Omental fat pad (tissue), 3 donors: ENCODE measurements at regions not wholly inside any gene's neighbourhood (a gene's known extent, or its start where the extent isn't known, plus 50 kb on each side); places are given as distances from the start of the nearest gene placed in this dataset.

ENCODE experiments used
- ATAC-seq: fragments of 150-250 bp; one replicate; pipeline ENCODE4 v1.9.1; 2016; ENCODE audit warnings: mild to moderate bottlenecking, moderate library complexity; ENCODE audit not compliant: low FRiP score
- DNase-seq: peaks from one replicate; pipeline ENCODE4 v3.0.0-alpha.2; 2019; ENCODE audit warnings: low spot score
- TF ChIP-seq, protein P1 (sequence below), 3 donors: fragments of 450-650 bp; IDR thresholded peaks; one replicate each; pipeline ENCODE4 v1.5.1; 2016 to 2017; ENCODE audit warnings: antibody characterized with exemption in 3 of 3, mild to moderate bottlenecking in 3 of 3, moderate library complexity in 2 of 3

DNA sequence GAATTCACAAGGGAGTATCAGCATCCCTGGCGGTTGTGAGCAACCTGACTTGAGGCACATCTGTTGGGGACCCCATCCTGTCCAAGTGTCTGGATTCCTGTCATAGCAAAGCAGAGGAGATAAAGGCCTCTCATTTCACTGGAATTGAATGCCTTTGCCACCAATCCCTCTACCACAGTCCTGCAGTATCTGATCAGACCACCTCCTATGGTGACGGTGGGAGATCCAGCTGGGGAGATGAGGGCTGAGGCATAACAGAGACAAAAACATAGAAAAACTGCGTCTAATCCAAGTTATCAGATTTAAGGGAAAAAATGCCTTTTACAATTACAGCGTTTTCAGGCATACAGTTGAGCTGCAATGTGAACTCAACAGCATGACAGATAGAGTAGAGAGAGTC lies 160.7 kb upstream of the TRPC7 start:
- no peak for DNase-seq
- TF ChIP-seq, protein P1, sequence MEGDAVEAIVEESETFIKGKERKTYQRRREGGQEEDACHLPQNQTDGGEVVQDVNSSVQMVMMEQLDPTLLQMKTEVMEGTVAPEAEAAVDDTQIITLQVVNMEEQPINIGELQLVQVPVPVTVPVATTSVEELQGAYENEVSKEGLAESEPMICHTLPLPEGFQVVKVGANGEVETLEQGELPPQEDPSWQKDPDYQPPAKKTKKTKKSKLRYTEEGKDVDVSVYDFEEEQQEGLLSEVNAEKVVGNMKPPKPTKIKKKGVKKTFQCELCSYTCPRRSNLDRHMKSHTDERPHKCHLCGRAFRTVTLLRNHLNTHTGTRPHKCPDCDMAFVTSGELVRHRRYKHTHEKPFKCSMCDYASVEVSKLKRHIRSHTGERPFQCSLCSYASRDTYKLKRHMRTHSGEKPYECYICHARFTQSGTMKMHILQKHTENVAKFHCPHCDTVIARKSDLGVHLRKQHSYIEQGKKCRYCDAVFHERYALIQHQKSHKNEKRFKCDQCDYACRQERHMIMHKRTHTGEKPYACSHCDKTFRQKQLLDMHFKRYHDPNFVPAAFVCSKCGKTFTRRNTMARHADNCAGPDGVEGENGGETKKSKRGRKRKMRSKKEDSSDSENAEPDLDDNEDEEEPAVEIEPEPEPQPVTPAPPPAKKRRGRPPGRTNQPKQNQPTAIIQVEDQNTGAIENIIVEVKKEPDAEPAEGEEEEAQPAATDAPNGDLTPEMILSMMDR (IDR thresholded peaks at IDR 0.05) = no peak
- no peak for ATAC-seq

DNA sequence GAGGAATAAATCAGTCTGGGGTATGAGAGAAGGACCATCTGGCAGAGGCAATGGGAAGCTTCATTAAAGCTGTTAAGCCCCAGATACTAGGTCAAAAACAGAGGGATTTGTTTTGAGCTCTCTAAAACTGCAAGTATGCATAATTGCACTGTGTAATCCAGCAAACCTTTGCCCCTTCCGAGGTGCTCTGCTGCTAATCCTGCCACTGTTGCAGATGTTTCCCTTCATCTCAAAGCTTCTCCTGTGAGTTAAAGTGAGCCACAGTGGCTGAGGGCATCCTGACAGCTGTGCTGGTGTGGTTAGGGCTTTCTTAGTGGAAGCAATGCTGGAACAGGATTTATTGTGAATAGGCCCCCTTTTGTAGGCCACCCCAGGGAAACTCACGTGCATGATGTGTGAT lies 160.3 kb upstream of the TRPC7 start:
- TF ChIP-seq, protein P1 (IDR thresholded peaks at IDR 0.05) = no peak
- ATAC-seq = no peak
- no peak for DNase-seq

DNA sequence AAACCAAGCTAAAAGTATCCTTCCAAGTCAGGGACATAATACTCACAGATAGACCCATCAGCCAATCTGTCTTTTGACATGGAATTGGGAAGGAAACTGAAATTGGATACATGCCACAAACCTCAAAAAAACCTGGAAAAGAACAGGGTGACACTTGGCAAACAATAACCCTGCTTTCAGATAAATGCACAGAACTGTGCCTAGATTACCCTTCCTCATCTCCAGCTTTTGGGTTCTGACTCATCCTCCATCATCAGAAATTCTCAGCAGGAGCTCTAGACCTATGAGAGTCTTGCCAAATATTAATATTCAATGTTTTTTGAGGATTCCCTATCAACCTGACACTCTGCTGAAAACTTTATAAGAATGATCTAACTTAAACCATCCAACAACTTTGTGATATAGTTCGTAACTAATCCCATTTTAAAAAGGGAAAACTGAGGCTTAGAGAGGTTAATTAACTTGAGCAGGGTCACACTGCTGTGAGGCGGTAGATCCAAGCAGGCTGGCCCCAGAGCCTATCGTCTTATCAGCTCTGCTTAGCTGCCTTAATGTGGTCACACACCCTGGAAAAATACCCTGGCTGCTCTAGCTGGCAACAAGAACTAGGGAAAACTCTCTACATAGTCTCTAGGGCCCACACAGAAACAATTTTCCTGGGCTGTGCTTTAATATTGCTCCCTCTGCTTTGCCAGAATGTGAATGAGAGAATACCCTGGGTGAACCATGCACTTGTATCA lies 157.0 kb upstream of the TRPC7 start:
- DNase-seq = no peak
- ATAC-seq = no peak
- TF ChIP-seq, protein P1 (IDR thresholded peaks at IDR 0.05) = no peak

DNA sequence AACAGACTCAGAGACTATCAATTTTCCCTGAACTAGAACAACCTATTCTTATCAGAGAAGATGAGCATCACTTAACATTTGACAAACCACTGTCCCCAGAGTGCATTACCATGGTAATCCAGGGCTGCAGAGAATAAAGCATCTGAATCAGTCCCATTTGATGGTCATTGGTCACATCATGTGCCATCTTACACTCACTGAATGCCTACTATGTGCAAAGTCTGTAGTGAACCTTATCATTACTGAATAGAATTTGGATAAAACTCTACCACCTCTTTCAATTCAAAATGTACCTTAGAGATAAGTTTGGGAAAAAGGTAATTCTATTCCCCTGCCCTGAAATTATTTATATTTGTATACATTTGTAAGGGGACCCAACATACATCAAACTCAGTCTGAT lies 156.4 kb upstream of the TRPC7 start:
- TF ChIP-seq, protein P1 (IDR thresholded peaks at IDR 0.05) = no peak
- ATAC-seq = no peak
- DNase-seq = no peak

DNA sequence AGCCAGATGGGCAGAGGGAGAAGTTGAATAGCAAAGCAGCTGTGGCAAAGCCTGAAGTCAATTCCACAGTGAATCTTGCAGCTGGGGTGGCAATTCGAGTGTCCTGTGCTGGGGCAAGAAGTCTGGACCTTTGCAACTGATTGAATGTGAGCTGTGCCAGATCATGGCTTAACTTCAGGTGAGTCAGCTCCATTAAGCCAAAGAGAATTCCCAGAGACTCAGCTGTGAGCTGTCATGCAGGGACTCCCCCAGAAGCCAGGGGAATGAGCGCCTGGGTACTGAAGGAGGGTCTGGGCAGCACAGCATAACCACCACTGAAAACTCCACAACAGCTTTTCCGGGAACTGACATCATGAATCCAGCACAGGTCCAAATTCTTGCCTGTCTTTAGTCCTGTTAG lies 153.5 kb upstream of the TRPC7 start:
- DNase-seq = no peak
- no peak for ATAC-seq
- TF ChIP-seq, protein P1 (IDR thresholded peaks at IDR 0.05) = no peak

DNA sequence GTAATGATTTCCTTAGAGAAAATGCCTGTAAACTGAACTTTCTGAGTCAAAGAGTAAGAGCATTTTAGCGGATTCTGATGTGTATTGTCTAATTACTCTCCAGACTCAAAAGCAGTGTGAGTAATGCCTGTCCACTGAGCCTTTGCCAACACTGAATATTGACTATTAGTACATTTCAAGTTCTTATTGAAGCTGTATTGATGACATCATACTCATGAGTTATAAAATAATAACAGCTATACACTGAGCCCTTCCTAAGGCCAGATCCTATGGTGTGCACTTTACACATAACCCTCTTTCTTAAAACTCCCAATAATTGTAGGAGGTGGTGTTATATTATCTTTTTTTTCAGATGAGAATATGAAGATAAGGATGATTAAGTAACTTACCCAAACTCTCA lies 152.8 kb upstream of the TRPC7 start:
- no peak for ATAC-seq
- DNase-seq = no peak
- TF ChIP-seq, protein P1 (IDR thresholded peaks at IDR 0.05) = no peak

DNA sequence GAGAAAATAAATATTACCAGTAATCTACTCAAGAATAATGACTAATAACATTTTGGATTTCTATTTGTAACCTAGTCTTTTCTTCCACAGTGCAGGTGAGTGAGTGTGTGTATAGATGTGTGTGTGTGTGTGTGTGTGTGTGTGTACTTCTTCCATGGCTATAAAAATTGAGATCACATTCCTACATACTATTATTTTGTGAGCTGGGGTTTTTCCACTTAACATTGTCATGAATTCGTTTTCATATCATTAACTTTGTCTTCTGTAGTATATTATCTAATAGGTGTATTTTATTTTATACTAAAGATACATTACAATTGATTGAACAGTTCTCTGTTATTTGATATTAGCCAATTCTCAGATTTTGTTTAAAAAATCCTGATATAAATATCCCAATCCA lies 152.4 kb upstream of the TRPC7 start:
- TF ChIP-seq, protein P1 (IDR thresholded peaks at IDR 0.05) = no peak
- DNase-seq (no peak), ATAC-seq (no peak)
